Keratinocyte (primary cell): ENCODE measurements at regions not wholly inside any gene's neighbourhood (a gene's known extent, or its start where the extent isn't known, plus 50 kb on each side); places are given as distances from the start of the nearest gene placed in this dataset.

ENCODE experiments used
- DNase-seq: peaks from one replicate; pipeline ENCODE4 v3.0.0-alpha.2; 2011; ENCODE audit warnings: low read depth, missing footprints, low spot score
- FAIRE-seq: peaks from 2 replicates; lab custom pipeline; 2011; peaks lifted over from hg19 to GRCh38; lab: Jason Lieb, UNC
- H2AFZ ChIP-seq: 2 replicates; pipeline ENCODE4 v1.6.0; 2012; ENCODE audit warnings: low read length, control low read depth, inconsistent platforms; ENCODE audit not compliant: control insufficient read depth
- H3K27ac ChIP-seq: 2 replicates; pipeline ENCODE4 v1.5.1; 2011; ENCODE audit warnings: low read length; ENCODE audit not compliant: control insufficient read depth, insufficient read depth
- H3K27me3 ChIP-seq: 3 replicates; pipeline ENCODE4 v1.6.0; 2011; ENCODE audit warnings: low read length; ENCODE audit not compliant: control insufficient read depth, insufficient read depth; ENCODE audit errors: extremely low read depth
- H3K36me3 ChIP-seq, 2 experiments: 2 replicates in 1 of 2; 3 replicates in 1 of 2; pipeline ENCODE4 v1.5.1; 2011; ENCODE audit warnings: low read length in 2 of 2, mild to moderate bottlenecking in 1 of 2; ENCODE audit not compliant: control insufficient read depth in 2 of 2, insufficient read depth in 2 of 2; ENCODE audit errors: extremely low read depth in 1 of 2
- H3K4me1 ChIP-seq: 3 replicates; pipeline ENCODE4 v1.5.1; 2011; ENCODE audit warnings: low read length; ENCODE audit not compliant: control insufficient read depth, insufficient read depth; ENCODE audit errors: extremely low read depth
- H3K4me2 ChIP-seq: 3 replicates; pipeline ENCODE4 v1.6.0; 2011; ENCODE audit warnings: low read depth, low read length; ENCODE audit not compliant: control insufficient read depth, insufficient read depth; ENCODE audit errors: extremely low read depth
- H3K4me3 ChIP-seq, 3 experiments: fragments of 200-600 bp in 1 of 3; sonication (generic) in 1 of 3; 2 replicates in 2 of 3; 3 replicates in 1 of 3; pipeline ENCODE4 v1.5.1; 2011 to 2016; ENCODE audit warnings: low read length in 3 of 3, mild to moderate bottlenecking in 3 of 3, control low read depth in 2 of 3, inconsistent platforms in 1 of 3, low read depth in 1 of 3, mixed read lengths in 1 of 3, mixed run types in 1 of 3, moderate library complexity in 1 of 3; ENCODE audit not compliant: control insufficient read depth in 2 of 3, insufficient read depth in 2 of 3; ENCODE audit errors: extremely low read depth in 1 of 3
- H3K79me2 ChIP-seq: 2 replicates; pipeline ENCODE4 v1.6.0; 2012; ENCODE audit warnings: low read length; ENCODE audit not compliant: control insufficient read depth, insufficient read depth
- H3K9ac ChIP-seq: 3 replicates; pipeline ENCODE4 v1.6.0; 2011; ENCODE audit warnings: low read length; ENCODE audit not compliant: control insufficient read depth, insufficient read depth; ENCODE audit errors: extremely low read depth
- H3K9me1 ChIP-seq: 3 replicates; pipeline ENCODE4 v1.6.0; 2011; ENCODE audit warnings: low read length; ENCODE audit not compliant: control insufficient read depth, insufficient read depth; ENCODE audit errors: extremely low read depth
- H3K9me3 ChIP-seq: 2 replicates; pipeline ENCODE4 v1.5.1; 2012; ENCODE audit warnings: low read depth, low read length; ENCODE audit not compliant: control insufficient read depth
- H4K20me1 ChIP-seq: 3 replicates; pipeline ENCODE4 v1.6.0; 2011; ENCODE audit warnings: low read length; ENCODE audit not compliant: control insufficient read depth, insufficient read depth; ENCODE audit errors: extremely low read depth
- CTCF ChIP-seq, 3 experiments: IDR thresholded peaks in 1 of 3; conservative IDR thresholded peaks in 1 of 3; optimal IDR thresholded peaks in 1 of 3; 2 replicates in 2 of 3; 3 replicates in 1 of 3; pipeline versions ENCODE3 to v1.5.1; 2011; ENCODE audit warnings: low read length in 3 of 3, mild to moderate bottlenecking in 3 of 3, moderate library complexity in 2 of 3, control low read depth in 1 of 3, inconsistent platforms in 1 of 3; ENCODE audit not compliant: insufficient read depth in 2 of 3; ENCODE audit errors: extremely low read depth in 1 of 3
- EZH2 ChIP-seq: IDR thresholded peaks from one replicate; pipeline ENCODE4 v1.6.1; 2012; ENCODE audit warnings: inconsistent platforms, mild to moderate bottlenecking, low read length, moderate library complexity
- dilution Hi-C: fragments of 300-500 bp; cut with MboI; formaldehyde crosslinking; loops from one replicate; pipeline ENCODE4 v1.7.0; 2020; ENCODE audit warnings: low sequenced_read_pairs; ENCODE audit not compliant: extremely low pct_ligation_motif_present

- Histone ChIP-seq H3K27me3 (no peaks in the 10 kb centered on the region), H3K9ac (no peak overlapping the region), H3K4me2 (no peak overlapping the region), H2AFZ (no peak overlapping the region), H3K4me3 (no peak overlapping the region), H3K9me3 (no peaks in the 10 kb centered on the region), H3K36me3 (no peaks in the 10 kb centered on the region), H3K4me1 (no peaks in the 10 kb centered on the region), H3K27ac (no peak overlapping the region), H3K79me2 (no peaks in the 10 kb centered on the region), H3K9me1 (no peaks in the 10 kb centered on the region), H4K20me1 (no peaks in the 10 kb centered on the region)
- DNase-seq = no peak
- dilution Hi-C loops = no loop called here
- TF ChIP-seq CTCF (optimal IDR thresholded peaks at IDR 0.05 in 1 of 3, IDR thresholded peaks at IDR 0.05 in 1 of 3, conservative IDR thresholded peaks at IDR 0.05 in 1 of 3; ENCODE audit: extremely low read depth in 1 of 3, insufficient read depth in 2 of 3, low read length in 3 of 3) = no peak
- TF ChIP-seq EZH2 = no peak
- FAIRE-seq = no peak
These were observed 253.5 kb upstream of the PLET1 start for GRCh38 chr11:112514011-112514740.

GRCh38 chr11:112516261-112516660 is 255.6 kb upstream of the PLET1 start:
- Histone ChIP-seq H3K27ac (no peak overlapping the region), H4K20me1 (no peaks in the 10 kb centered on the region), H3K27me3 (no peaks in the 10 kb centered on the region), H3K36me3 (no peaks in the 10 kb centered on the region), H3K4me1 (no peaks in the 10 kb centered on the region), H3K4me3 (no peak overlapping the region), H3K4me2 (no peak overlapping the region), H3K9ac (no peak overlapping the region), H2AFZ (no peak overlapping the region), H3K9me1 (no peaks in the 10 kb centered on the region), H3K79me2 (no peaks in the 10 kb centered on the region), H3K9me3 (no peaks in the 10 kb centered on the region)
- DNase-seq (no peak), FAIRE-seq (no peak)
- TF ChIP-seq CTCF (optimal IDR thresholded peaks at IDR 0.05 in 1 of 3, IDR thresholded peaks at IDR 0.05 in 1 of 3, conservative IDR thresholded peaks at IDR 0.05 in 1 of 3; ENCODE audit: extremely low read depth in 1 of 3, insufficient read depth in 2 of 3, low read length in 3 of 3) (no peak), EZH2 (no peak)
- dilution Hi-C loops = no loop called here
